ENCODE measurements at regions not wholly inside any gene's neighbourhood (a gene's known extent, or its start where the extent isn't known, plus 50 kb on each side); places are given as distances from the start of the nearest gene placed in this dataset.

- H3K4me3 ChIP-seq (ENCODE audit: low read length in 2 of 2): no peak overlapping the region
- H3K4me1 ChIP-seq (ENCODE audit: control insufficient read depth, insufficient read depth, low read length): no peaks in the 10 kb centered on the region
- no peaks in the 10 kb centered on the region for H3K9me3 ChIP-seq (ENCODE audit: control insufficient read depth in 2 of 2, low read length in 2 of 2)
- no peaks in the 10 kb centered on the region for H3K27me3 ChIP-seq (ENCODE audit: control insufficient read depth in 1 of 2, insufficient read depth in 2 of 2, low read length in 2 of 2)
- H3K9ac ChIP-seq (ENCODE audit: low read length in 2 of 2): no peak overlapping the region
- H3K27ac ChIP-seq (ENCODE audit: low read length): no peak overlapping the region
- H3K36me3 ChIP-seq (ENCODE audit: control insufficient read depth in 2 of 2, insufficient read depth in 2 of 2, low read length in 2 of 2): no peaks in the 10 kb centered on the region
These were observed 354.0 kb upstream of the DUSP10 start for GRCh38 chr1:222095606-222096475.

- Histone ChIP-seq H3K27me3 (ENCODE audit: control insufficient read depth in 1 of 2, insufficient read depth in 2 of 2, low read length in 2 of 2) (no peaks in the 10 kb centered on the region), H3K4me1 (ENCODE audit: control insufficient read depth, insufficient read depth, low read length) (no peaks in the 10 kb centered on the region), H3K27ac (ENCODE audit: low read length) (no peak overlapping the region), H3K9ac (ENCODE audit: low read length in 2 of 2) (no peak overlapping the region), H3K36me3 (ENCODE audit: control insufficient read depth in 2 of 2, insufficient read depth in 2 of 2, low read length in 2 of 2) (no peaks in the 10 kb centered on the region), H3K4me3 (ENCODE audit: low read length in 2 of 2) (no peak overlapping the region), H3K9me3 (ENCODE audit: control insufficient read depth in 2 of 2, low read length in 2 of 2) (no peaks in the 10 kb centered on the region)
These were observed 351.6 kb upstream of the DUSP10 start for GRCh38 chr1:222093518-222093917.

DNA sequence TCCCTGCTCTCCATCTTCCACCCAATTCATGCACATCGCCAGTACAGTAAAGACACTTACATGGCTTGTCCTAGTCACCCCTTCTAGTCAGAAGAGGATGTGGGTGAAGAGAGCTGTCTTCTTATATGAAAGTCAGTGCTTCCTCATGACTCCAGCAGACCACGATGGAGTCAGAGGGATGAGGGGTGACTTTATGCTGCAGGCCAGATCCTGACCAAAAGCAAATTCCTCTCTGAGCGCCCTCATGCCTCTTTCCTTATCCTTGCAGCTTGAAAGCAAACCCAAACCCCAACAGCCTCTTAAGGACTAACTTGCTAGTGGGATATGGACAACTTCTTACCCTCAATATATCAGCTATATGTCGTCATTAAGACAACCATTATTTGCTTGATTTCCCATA is 348.2 kb upstream of the DUSP10 start:
- Histone ChIP-seq H3K9ac (ENCODE audit: low read length in 2 of 2) (no peak overlapping the region), H3K4me3 (ENCODE audit: low read length in 2 of 2) (no peak overlapping the region), H3K4me1 (ENCODE audit: control insufficient read depth, insufficient read depth, low read length) (no peaks in the 10 kb centered on the region), H3K9me3 (ENCODE audit: control insufficient read depth in 2 of 2, low read length in 2 of 2) (no peaks in the 10 kb centered on the region), H3K27ac (ENCODE audit: low read length) (no peak overlapping the region), H3K27me3 (ENCODE audit: control insufficient read depth in 1 of 2, insufficient read depth in 2 of 2, low read length in 2 of 2) (no peaks in the 10 kb centered on the region), H3K36me3 (ENCODE audit: control insufficient read depth in 2 of 2, insufficient read depth in 2 of 2, low read length in 2 of 2) (no peaks in the 10 kb centered on the region)

DNA sequence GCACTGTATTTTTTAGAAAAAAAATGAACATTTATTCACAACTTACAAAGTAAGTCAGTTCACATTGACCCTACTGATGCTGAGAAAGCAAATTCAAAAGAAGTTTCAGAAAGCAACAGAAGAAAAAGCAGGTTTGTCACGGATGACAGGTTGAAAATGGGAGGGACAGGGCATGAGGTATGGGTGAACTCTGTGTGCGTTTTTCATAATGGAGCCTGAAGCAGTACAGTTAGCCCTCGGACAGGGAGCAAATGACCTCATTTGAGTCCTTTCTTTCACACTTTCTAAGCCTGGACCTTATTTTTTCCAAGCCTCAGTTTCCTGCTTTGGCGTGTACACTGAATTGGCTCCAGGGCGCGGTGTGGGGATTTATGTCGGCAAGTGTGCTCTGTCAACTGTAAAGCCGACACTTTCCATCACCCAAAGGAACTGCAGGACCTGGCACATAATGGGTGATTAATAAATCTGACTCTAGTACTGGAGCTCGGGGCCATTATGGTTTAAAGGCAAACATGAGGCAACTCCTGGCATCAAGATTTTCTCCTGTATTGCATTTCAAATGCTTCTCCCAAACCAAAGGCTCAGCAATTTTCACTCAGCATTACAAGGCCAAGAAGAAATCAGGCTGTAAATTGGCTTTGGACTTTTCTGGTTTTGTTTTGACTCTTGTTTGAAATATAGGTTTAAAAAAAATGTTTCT is 345.5 kb upstream of the DUSP10 start:
- no peak overlapping the region for H3K9ac ChIP-seq (ENCODE audit: low read length in 2 of 2)
- H3K9me3 ChIP-seq (ENCODE audit: control insufficient read depth in 2 of 2, low read length in 2 of 2): no peaks in the 10 kb centered on the region
- no peaks in the 10 kb centered on the region for H3K4me1 ChIP-seq (ENCODE audit: control insufficient read depth, insufficient read depth, low read length)
- no peaks in the 10 kb centered on the region for H3K27me3 ChIP-seq (ENCODE audit: control insufficient read depth in 1 of 2, insufficient read depth in 2 of 2, low read length in 2 of 2)
- no peaks in the 10 kb centered on the region for H3K36me3 ChIP-seq (ENCODE audit: control insufficient read depth in 2 of 2, insufficient read depth in 2 of 2, low read length in 2 of 2)
- no peak overlapping the region for H3K27ac ChIP-seq (ENCODE audit: low read length)
- no peak overlapping the region for H3K4me3 ChIP-seq (ENCODE audit: low read length in 2 of 2)

DNA sequence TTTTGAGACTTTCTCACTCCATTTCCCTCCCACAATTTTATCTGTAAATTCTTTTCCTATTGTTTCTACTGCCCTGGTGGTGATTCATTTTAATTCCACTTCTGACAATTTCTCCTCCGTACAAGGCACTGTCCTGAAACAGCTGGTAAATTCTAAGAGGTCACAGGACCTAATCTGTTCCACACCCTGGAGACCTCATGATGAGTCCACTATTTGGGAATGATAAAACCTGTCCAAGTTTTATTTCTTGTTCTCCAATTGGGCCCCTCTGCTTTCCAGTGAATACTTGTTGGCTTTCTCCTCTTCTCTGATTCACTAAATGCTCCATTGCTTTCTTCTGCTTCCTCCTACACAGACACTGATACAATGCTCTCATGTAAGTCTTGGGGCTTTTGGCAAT is 343.1 kb upstream of the DUSP10 start:
- peaks cover 0 to 3% of the 10 kb centered on the region in 2 donors for H3K9me3 ChIP-seq (ENCODE audit: control insufficient read depth in 2 of 2, low read length in 2 of 2)
- H3K4me1 ChIP-seq (ENCODE audit: control insufficient read depth, insufficient read depth, low read length): no peaks in the 10 kb centered on the region
- no peaks in the 10 kb centered on the region for H3K27me3 ChIP-seq (ENCODE audit: control insufficient read depth in 1 of 2, insufficient read depth in 2 of 2, low read length in 2 of 2)
- no peak overlapping the region for H3K9ac ChIP-seq (ENCODE audit: low read length in 2 of 2)
- H3K36me3 ChIP-seq (ENCODE audit: control insufficient read depth in 2 of 2, insufficient read depth in 2 of 2, low read length in 2 of 2): no peaks in the 10 kb centered on the region
- no peak overlapping the region for H3K27ac ChIP-seq (ENCODE audit: low read length)
- no peak overlapping the region for H3K4me3 ChIP-seq (ENCODE audit: low read length in 2 of 2)

- no peaks in the 10 kb centered on the region for H3K4me1 ChIP-seq (ENCODE audit: control insufficient read depth, insufficient read depth, low read length)
- no peaks in the 10 kb centered on the region for H3K27me3 ChIP-seq (ENCODE audit: control insufficient read depth in 1 of 2, insufficient read depth in 2 of 2, low read length in 2 of 2)
- H3K9ac ChIP-seq (ENCODE audit: low read length in 2 of 2): no peak overlapping the region
- no peak overlapping the region for H3K4me3 ChIP-seq (ENCODE audit: low read length in 2 of 2)
- H3K27ac ChIP-seq (ENCODE audit: low read length): no peak overlapping the region
- no peaks in the 10 kb centered on the region for H3K36me3 ChIP-seq (ENCODE audit: control insufficient read depth in 2 of 2, insufficient read depth in 2 of 2, low read length in 2 of 2)
- peaks cover 0 to 3% of the 10 kb centered on the region in 2 donors for H3K9me3 ChIP-seq (ENCODE audit: control insufficient read depth in 2 of 2, low read length in 2 of 2)
These were observed 342.2 kb upstream of the DUSP10 start for GRCh38 chr1:222084048-222084447.

- Histone ChIP-seq H3K9ac (ENCODE audit: low read length in 2 of 2) (no peak overlapping the region), H3K4me3 (ENCODE audit: low read length in 2 of 2) (no peak overlapping the region), H3K27ac (ENCODE audit: low read length) (no peak overlapping the region), H3K4me1 (ENCODE audit: control insufficient read depth, insufficient read depth, low read length) (no peaks in the 10 kb centered on the region), H3K9me3 (ENCODE audit: control insufficient read depth in 2 of 2, low read length in 2 of 2) (peaks cover 0 to 3% of the 10 kb centered on the region in 2 donors), H3K27me3 (ENCODE audit: control insufficient read depth in 1 of 2, insufficient read depth in 2 of 2, low read length in 2 of 2) (no peaks in the 10 kb centered on the region), H3K36me3 (ENCODE audit: control insufficient read depth in 2 of 2, insufficient read depth in 2 of 2, low read length in 2 of 2) (no peaks in the 10 kb centered on the region)
These were observed 340.0 kb upstream of the DUSP10 start for GRCh38 chr1:222081859-222082258.

GRCh38 chr1:222079566-222079965 is 337.7 kb upstream of the DUSP10 start:
- Histone ChIP-seq H3K27ac (ENCODE audit: low read length) (no peak overlapping the region), H3K27me3 (ENCODE audit: control insufficient read depth in 1 of 2, insufficient read depth in 2 of 2, low read length in 2 of 2) (no peaks in the 10 kb centered on the region), H3K4me1 (ENCODE audit: control insufficient read depth, insufficient read depth, low read length) (no peaks in the 10 kb centered on the region), H3K36me3 (ENCODE audit: control insufficient read depth in 2 of 2, insufficient read depth in 2 of 2, low read length in 2 of 2) (no peaks in the 10 kb centered on the region), H3K9me3 (ENCODE audit: control insufficient read depth in 2 of 2, low read length in 2 of 2) (peaks cover 0 to 3% of the 10 kb centered on the region in 2 donors), H3K4me3 (ENCODE audit: low read length in 2 of 2) (no peak overlapping the region), H3K9ac (ENCODE audit: low read length in 2 of 2) (no peak overlapping the region)

DNA sequence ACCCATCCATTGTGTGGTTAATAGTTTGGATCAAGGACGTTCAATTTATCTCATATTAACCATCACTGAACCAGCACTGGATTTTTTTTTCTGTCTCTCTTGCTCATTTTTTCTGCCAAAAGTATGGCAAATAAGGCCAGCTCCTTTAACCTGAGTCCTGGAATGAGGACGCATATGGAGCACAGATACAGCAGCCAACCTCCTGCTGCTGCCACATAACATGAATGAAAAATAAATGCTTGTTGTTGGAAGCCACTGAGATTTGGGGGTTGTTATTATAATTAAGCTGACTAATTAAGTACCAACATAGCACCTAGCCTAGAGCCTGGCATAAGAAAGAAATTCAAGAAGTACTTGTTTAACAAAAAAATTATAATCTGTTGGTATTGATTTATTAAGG is 335.3 kb upstream of the DUSP10 start:
- Histone ChIP-seq H3K9ac (ENCODE audit: low read length in 2 of 2) (no peak overlapping the region), H3K4me3 (ENCODE audit: low read length in 2 of 2) (no peak overlapping the region), H3K4me1 (ENCODE audit: control insufficient read depth, insufficient read depth, low read length) (no peaks in the 10 kb centered on the region), H3K9me3 (ENCODE audit: control insufficient read depth in 2 of 2, low read length in 2 of 2) (peaks cover 0 to 3% of the 10 kb centered on the region in 2 donors), H3K27ac (ENCODE audit: low read length) (no peak overlapping the region), H3K36me3 (ENCODE audit: control insufficient read depth in 2 of 2, insufficient read depth in 2 of 2, low read length in 2 of 2) (no peaks in the 10 kb centered on the region), H3K27me3 (ENCODE audit: control insufficient read depth in 1 of 2, insufficient read depth in 2 of 2, low read length in 2 of 2) (no peaks in the 10 kb centered on the region)

- Histone ChIP-seq H3K4me3 (ENCODE audit: low read length in 2 of 2) (no peak overlapping the region), H3K9ac (ENCODE audit: low read length in 2 of 2) (no peak overlapping the region), H3K27ac (ENCODE audit: low read length) (no peak overlapping the region), H3K36me3 (ENCODE audit: control insufficient read depth in 2 of 2, insufficient read depth in 2 of 2, low read length in 2 of 2) (no peaks in the 10 kb centered on the region), H3K4me1 (ENCODE audit: control insufficient read depth, insufficient read depth, low read length) (no peaks in the 10 kb centered on the region), H3K27me3 (ENCODE audit: control insufficient read depth in 1 of 2, insufficient read depth in 2 of 2, low read length in 2 of 2) (no peaks in the 10 kb centered on the region), H3K9me3 (ENCODE audit: control insufficient read depth in 2 of 2, low read length in 2 of 2) (no peaks in the 10 kb centered on the region)
These were observed 332.4 kb upstream of the DUSP10 start for GRCh38 chr1:222074317-222074716.

Data from stomach smooth muscle (tissue), 2 donors.